ENCODE measurements at regions not wholly inside any gene's neighbourhood (a gene's known extent, or its start where the extent isn't known, plus 50 kb on each side); places are given as distances from the start of the nearest gene placed in this dataset.
A peak's percentile ranks its signal among the peaks of the same experiment; 100 is the strongest.

GRCh38 chr5:71782771-71783770, 64.0 kb downstream of the CARTPT start:
- H3K14ac ChIP-seq (ENCODE audit: low read length), result no peak overlapping the region
- WGBS, 2 donors (ENCODE audit: extremely low coverage in 2 of 2, insufficient read length in 2 of 2, insufficient replicate concordance in 1 of 2), result no CpG with 5 or more reads among the region's 27 CpGs
- no peak overlapping the region for H4K91ac ChIP-seq (ENCODE audit: low read depth, low read length, poor library complexity)
- no peak overlapping the region for H3K4ac ChIP-seq (ENCODE audit: low read length)
- H3K36me3 ChIP-seq (replicated peaks in 1 of 2; ENCODE audit: control insufficient read depth in 2 of 2, insufficient read depth in 2 of 2, low read length in 2 of 2), result no peaks in the 10 kb centered on the region
- no peaks in the 10 kb centered on the region for H3K79me1 ChIP-seq (ENCODE audit: low read depth, low read length)
- H3K18ac ChIP-seq (ENCODE audit: low read length), result no peak overlapping the region
- no peak overlapping the region for H3K9ac ChIP-seq (ENCODE audit: low read depth, low read length, poor library complexity)
- no peaks in the 10 kb centered on the region for H3K9me3 ChIP-seq (replicated peaks in 1 of 2; ENCODE audit: control insufficient read depth in 2 of 2, insufficient read depth in 1 of 2, low read depth in 1 of 2, low read length in 2 of 2)
- peak; percentile 73 for DNase-seq (ENCODE audit: low spot score)
- H4K8ac ChIP-seq (ENCODE audit: low read depth, low read length), result no peak overlapping the region
- no peak overlapping the region for H2BK120ac ChIP-seq (ENCODE audit: low read depth, low read length)
- H2BK5ac ChIP-seq (ENCODE audit: low read length), result no peak overlapping the region
- no peak overlapping the region for H3K4me2 ChIP-seq (ENCODE audit: insufficient read depth, low read length, poor library complexity, severe bottlenecking)
- no peak overlapping the region for H3K23ac ChIP-seq (ENCODE audit: low read depth, low read length, poor library complexity)
- H2BK12ac ChIP-seq (ENCODE audit: low read length), result no peak overlapping the region
- no peak overlapping the region for H2AK5ac ChIP-seq (ENCODE audit: low read depth, low read length)
- H2BK15ac ChIP-seq (ENCODE audit: low read length), result no peak overlapping the region
- H3K4me3 ChIP-seq (ENCODE audit: low read length in 2 of 2), result no peak overlapping the region
- H2AFZ ChIP-seq (ENCODE audit: low read length), result peak overlapping the region; percentile 79
- H3K27ac ChIP-seq (replicated peaks; ENCODE audit: low read length), result no peak overlapping the region
- H3K4me1 ChIP-seq (ENCODE audit: control insufficient read depth in 2 of 2, insufficient read depth in 1 of 2, low read depth in 1 of 2, low read length in 2 of 2), result peaks cover 3 to 19% of the 10 kb centered on the region in 2 donors
- no peaks in the 10 kb centered on the region for H3K27me3 ChIP-seq (ENCODE audit: control insufficient read depth in 3 of 3, insufficient read depth in 3 of 3, low read depth in 1 of 3, low read length in 3 of 3)

GRCh38 chr5:71783891-71784290, 64.8 kb downstream of the CARTPT start:
- no peak overlapping the region for H2AFZ ChIP-seq (ENCODE audit: low read length)
- peak overlapping the region; percentile 22 for H2BK15ac ChIP-seq (ENCODE audit: low read length)
- H3K14ac ChIP-seq (ENCODE audit: low read length), result no peak overlapping the region
- peaks cover 4 to 19% of the 10 kb centered on the region in 2 donors for H3K4me1 ChIP-seq (ENCODE audit: control insufficient read depth in 2 of 2, insufficient read depth in 1 of 2, low read depth in 1 of 2, low read length in 2 of 2)
- no peaks in the 10 kb centered on the region for H3K79me1 ChIP-seq (ENCODE audit: low read depth, low read length)
- H2BK120ac ChIP-seq (ENCODE audit: low read depth, low read length), result no peak overlapping the region
- no peak overlapping the region for H3K4me2 ChIP-seq (ENCODE audit: insufficient read depth, low read length, poor library complexity, severe bottlenecking)
- DNase-seq (ENCODE audit: low spot score), result no peak
- H2AK5ac ChIP-seq (ENCODE audit: low read depth, low read length), result no peak overlapping the region
- H3K4ac ChIP-seq (ENCODE audit: low read length), result no peak overlapping the region
- no CpG with 5 or more reads among the region's 6 CpGs for WGBS, 2 donors (ENCODE audit: extremely low coverage in 2 of 2, insufficient read length in 2 of 2, insufficient replicate concordance in 1 of 2)
- no peak overlapping the region for H2BK5ac ChIP-seq (ENCODE audit: low read length)
- H3K4me3 ChIP-seq (ENCODE audit: low read length in 2 of 2), result no peak overlapping the region
- no peak overlapping the region for H3K27ac ChIP-seq (replicated peaks; ENCODE audit: low read length)
- no peak overlapping the region for H4K91ac ChIP-seq (ENCODE audit: low read depth, low read length, poor library complexity)
- H2BK12ac ChIP-seq (ENCODE audit: low read length), result peak overlapping the region; percentile 41
- no peak overlapping the region for H4K8ac ChIP-seq (ENCODE audit: low read depth, low read length)
- no peak overlapping the region for H3K9ac ChIP-seq (ENCODE audit: low read depth, low read length, poor library complexity)
- H3K23ac ChIP-seq (ENCODE audit: low read depth, low read length, poor library complexity), result no peak overlapping the region
- H3K27me3 ChIP-seq (ENCODE audit: control insufficient read depth in 3 of 3, insufficient read depth in 3 of 3, low read depth in 1 of 3, low read length in 3 of 3), result no peaks in the 10 kb centered on the region
- no peaks in the 10 kb centered on the region for H3K36me3 ChIP-seq (replicated peaks in 1 of 2; ENCODE audit: control insufficient read depth in 2 of 2, insufficient read depth in 2 of 2, low read length in 2 of 2)
- peak overlapping the region; percentile 25 for H3K18ac ChIP-seq (ENCODE audit: low read length)
- H3K9me3 ChIP-seq (replicated peaks in 1 of 2; ENCODE audit: control insufficient read depth in 2 of 2, insufficient read depth in 1 of 2, low read depth in 1 of 2, low read length in 2 of 2), result peaks cover 0 to under 1% of the 10 kb centered on the region in 2 donors

- no peak overlapping the region for H4K8ac ChIP-seq (ENCODE audit: low read depth, low read length)
- H3K18ac ChIP-seq (ENCODE audit: low read length), result no peak overlapping the region
- H3K4me3 ChIP-seq (ENCODE audit: low read length in 2 of 2), result no peak overlapping the region
- peak overlapping the region; percentile 59 for H2AFZ ChIP-seq (ENCODE audit: low read length)
- no peak overlapping the region for H3K23ac ChIP-seq (ENCODE audit: low read depth, low read length, poor library complexity)
- no peak overlapping the region for H2BK15ac ChIP-seq (ENCODE audit: low read length)
- H3K27ac ChIP-seq (replicated peaks; ENCODE audit: low read length), result no peak overlapping the region
- H4K91ac ChIP-seq (ENCODE audit: low read depth, low read length, poor library complexity), result no peak overlapping the region
- no peaks in the 10 kb centered on the region for H3K36me3 ChIP-seq (replicated peaks in 1 of 2; ENCODE audit: control insufficient read depth in 2 of 2, insufficient read depth in 2 of 2, low read length in 2 of 2)
- H2BK12ac ChIP-seq (ENCODE audit: low read length), result no peak overlapping the region
- H2BK120ac ChIP-seq (ENCODE audit: low read depth, low read length), result no peak overlapping the region
- peaks cover 9 to 19% of the 10 kb centered on the region in 2 donors for H3K4me1 ChIP-seq (ENCODE audit: control insufficient read depth in 2 of 2, insufficient read depth in 1 of 2, low read depth in 1 of 2, low read length in 2 of 2)
- no peak overlapping the region for H3K4ac ChIP-seq (ENCODE audit: low read length)
- DNase-seq (ENCODE audit: low spot score), result no peak
- H3K4me2 ChIP-seq (ENCODE audit: insufficient read depth, low read length, poor library complexity, severe bottlenecking), result no peak overlapping the region
- no peak overlapping the region for H2BK5ac ChIP-seq (ENCODE audit: low read length)
- H2AK5ac ChIP-seq (ENCODE audit: low read depth, low read length), result no peak overlapping the region
- H3K27me3 ChIP-seq (ENCODE audit: control insufficient read depth in 3 of 3, insufficient read depth in 3 of 3, low read depth in 1 of 3, low read length in 3 of 3), result no peaks in the 10 kb centered on the region
- no peak overlapping the region for H3K14ac ChIP-seq (ENCODE audit: low read length)
- no CpG with 5 or more reads among the region's 8 CpGs for WGBS, 2 donors (ENCODE audit: extremely low coverage in 2 of 2, insufficient read length in 2 of 2, insufficient replicate concordance in 1 of 2)
- H3K9me3 ChIP-seq (replicated peaks in 1 of 2; ENCODE audit: control insufficient read depth in 2 of 2, insufficient read depth in 1 of 2, low read depth in 1 of 2, low read length in 2 of 2), result peaks cover 0 to 3% of the 10 kb centered on the region in 2 donors
- no peaks in the 10 kb centered on the region for H3K79me1 ChIP-seq (ENCODE audit: low read depth, low read length)
- no peak overlapping the region for H3K9ac ChIP-seq (ENCODE audit: low read depth, low read length, poor library complexity)
Measured at GRCh38 chr5:71786337-71787055, 67.4 kb downstream of the CARTPT start.

- Histone ChIP-seq H3K79me1 (ENCODE audit: low read depth, low read length) (no peaks in the 10 kb centered on the region), H2AK5ac (ENCODE audit: low read depth, low read length) (no peak overlapping the region), H2BK5ac (ENCODE audit: low read length) (no peak overlapping the region), H4K8ac (ENCODE audit: low read depth, low read length) (no peak overlapping the region), H3K4ac (ENCODE audit: low read length) (no peak overlapping the region), H3K9me3 (replicated peaks in 1 of 2; ENCODE audit: control insufficient read depth in 2 of 2, insufficient read depth in 1 of 2, low read depth in 1 of 2, low read length in 2 of 2) (peaks cover 0 to 3% of the 10 kb centered on the region in 2 donors), H3K4me2 (ENCODE audit: insufficient read depth, low read length, poor library complexity, severe bottlenecking) (no peak overlapping the region), H2AFZ (ENCODE audit: low read length) (no peak overlapping the region), H3K23ac (ENCODE audit: low read depth, low read length, poor library complexity) (no peak overlapping the region), H3K18ac (ENCODE audit: low read length) (no peak overlapping the region), H3K27ac (replicated peaks; ENCODE audit: low read length) (peak overlapping the region; percentile 10), H3K4me1 (ENCODE audit: control insufficient read depth in 2 of 2, insufficient read depth in 1 of 2, low read depth in 1 of 2, low read length in 2 of 2) (peaks cover 9 to 15% of the 10 kb centered on the region in 2 donors), H3K27me3 (ENCODE audit: control insufficient read depth in 3 of 3, insufficient read depth in 3 of 3, low read depth in 1 of 3, low read length in 3 of 3) (no peaks in the 10 kb centered on the region), H2BK120ac (ENCODE audit: low read depth, low read length) (no peak overlapping the region), H3K14ac (ENCODE audit: low read length) (peak overlapping the region; percentile 65), H3K4me3 (ENCODE audit: low read length in 2 of 2) (no peak overlapping the region), H2BK12ac (ENCODE audit: low read length) (no peak overlapping the region), H2BK15ac (ENCODE audit: low read length) (no peak overlapping the region), H3K9ac (ENCODE audit: low read depth, low read length, poor library complexity) (no peak overlapping the region), H4K91ac (ENCODE audit: low read depth, low read length, poor library complexity) (no peak overlapping the region), H3K36me3 (replicated peaks in 1 of 2; ENCODE audit: control insufficient read depth in 2 of 2, insufficient read depth in 2 of 2, low read length in 2 of 2) (no peaks in the 10 kb centered on the region)
- no peak for DNase-seq (ENCODE audit: low spot score)
- WGBS, 2 donors (ENCODE audit: extremely low coverage in 2 of 2, insufficient read length in 2 of 2, insufficient replicate concordance in 1 of 2), result no CpG with 5 or more reads among the region's 2 CpGs
Measured at GRCh38 chr5:71788794-71789193, 69.7 kb downstream of the CARTPT start.
